Common myeloid progenitor, CD34-positive (primary cell): ENCODE measurements at regions not wholly inside any gene's neighbourhood (a gene's known extent, or its start where the extent isn't known, plus 50 kb on each side); places are given as distances from the start of the nearest gene placed in this dataset.

Experiments
- CTCF ChIA-PET: fragments of 350-600 bp; sonication (Branson Sonifier 250); formaldehyde crosslinking; loops from one replicate; lab custom pipeline; 2021; ENCODE audit warnings: antibody characterized with exemption; lab: Charles Lee
- POLR2A ChIA-PET: fragments of 350-600 bp; sonication (Branson Sonifier 250); formaldehyde crosslinking; loops from one replicate; lab custom pipeline; 2021; ENCODE audit warnings: antibody characterized with exemption; lab: Charles Lee
- DNase-seq, 3 donors: peaks; one replicate each; pipeline versions ENCODE4 v3.0.0 to v3.0.0-alpha.2; 2013
- H3K27ac ChIP-seq, 2 experiments: 1 replicate in 1 of 2; 2 replicates in 1 of 2; pipeline ENCODE4 v1.7.0; 2013; ENCODE audit warnings: inconsistent platforms in 2 of 2, low read length in 2 of 2, mild to moderate bottlenecking in 2 of 2, low read depth in 1 of 2, moderate library complexity in 1 of 2; ENCODE audit not compliant: severe bottlenecking in 2 of 2, insufficient read depth in 1 of 2, poor library complexity in 1 of 2
- H3K27me3 ChIP-seq, 5 experiments: replicated peaks in 2 of 5; 1 replicate in 3 of 5; 2 replicates in 2 of 5; pipeline versions ENCODE4 v1.6.1 to v1.7.0; 2013; ENCODE audit warnings: low read length in 4 of 5, mild to moderate bottlenecking in 2 of 5, moderate library complexity in 2 of 5, inconsistent platforms in 1 of 5; ENCODE audit not compliant: insufficient read depth in 5 of 5, control insufficient read depth in 4 of 5
- H3K36me3 ChIP-seq, 4 experiments: 1 replicate in 2 of 4; 2 replicates in 2 of 4; pipeline versions ENCODE4 v1.6.1 to v1.7.0; 2013; ENCODE audit warnings: low read length in 3 of 4, control low read depth in 1 of 4, mild to moderate bottlenecking in 1 of 4; ENCODE audit not compliant: control insufficient read depth in 4 of 4, insufficient read depth in 4 of 4
- H3K4me1 ChIP-seq, 4 experiments: 1 replicate in 3 of 4; 2 replicates in 1 of 4; pipeline versions ENCODE4 v1.6.1 to v1.7.1; 2013; ENCODE audit warnings: low read length in 3 of 4, mild to moderate bottlenecking in 3 of 4, control low read depth in 1 of 4, inconsistent platforms in 1 of 4, moderate library complexity in 1 of 4; ENCODE audit not compliant: control insufficient read depth in 4 of 4, insufficient read depth in 4 of 4; ENCODE audit errors: control extremely low read depth in 1 of 4
- H3K4me3 ChIP-seq, 7 experiments: 1 replicate in 4 of 7; 2 replicates in 3 of 7; pipeline versions ENCODE4 v1.5.1 to v1.7.0; 2013; ENCODE audit warnings: mild to moderate bottlenecking in 7 of 7, low read length in 6 of 7, moderate library complexity in 6 of 7, inconsistent platforms in 2 of 7, low read depth in 2 of 7, control low read depth in 1 of 7; ENCODE audit not compliant: insufficient read depth in 4 of 7, control insufficient read depth in 1 of 7; ENCODE audit errors: extremely low read depth in 1 of 7
- H3K9me3 ChIP-seq, 5 experiments: 1 replicate in 4 of 5; 2 replicates in 1 of 5; pipeline versions ENCODE4 v1.6.1 to v1.7.1; 2013; ENCODE audit warnings: low read length in 4 of 5, mild to moderate bottlenecking in 2 of 5, inconsistent platforms in 1 of 5, low read depth in 1 of 5, moderate library complexity in 1 of 5; ENCODE audit not compliant: control insufficient read depth in 4 of 5, insufficient read depth in 2 of 5; ENCODE audit errors: control extremely low read depth in 1 of 5
- WGBS: methylation state at CpG from one replicate; pipeline ENCODE4 v1.1.5; 2013; ENCODE audit not compliant: insufficient coverage; 5-methylcytosine and 5-hydroxymethylcytosine counted together

DNA sequence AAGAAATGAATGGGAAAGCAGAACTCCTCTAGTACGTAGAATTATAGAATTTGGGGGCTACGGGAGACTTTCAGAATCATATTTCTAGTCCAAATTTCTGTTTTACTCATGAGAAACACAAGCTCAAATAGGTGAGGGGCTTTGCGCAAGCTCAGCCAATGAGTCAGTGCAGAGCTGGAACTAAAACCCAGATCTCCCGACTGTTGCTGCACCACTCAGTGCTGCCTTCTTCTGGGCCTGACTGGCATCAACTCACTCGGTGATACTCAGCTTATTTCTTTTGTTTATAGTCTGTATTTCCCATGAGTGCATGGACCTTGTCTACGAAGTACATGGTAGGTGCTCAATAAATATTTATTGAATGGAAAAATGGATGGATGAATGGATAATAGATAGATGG is 280.2 kb downstream of the CDK5RAP2 start:
- H3K4me3 ChIP-seq, result no peak overlapping the region
- 92% methylated on average over 3 of the region's 6 CpGs for WGBS
- no peaks in the 10 kb centered on the region for H3K27me3 ChIP-seq
- no peak overlapping the region for H3K27ac ChIP-seq
- H3K4me1 ChIP-seq, result no peaks in the 10 kb centered on the region
- H3K36me3 ChIP-seq, result no peaks in the 10 kb centered on the region
- DNase-seq, result no peak
- POLR2A ChIA-PET, result no interaction called here
- CTCF ChIA-PET, result no interaction called here
- H3K9me3 ChIP-seq, result no peaks in the 10 kb centered on the region

DNA sequence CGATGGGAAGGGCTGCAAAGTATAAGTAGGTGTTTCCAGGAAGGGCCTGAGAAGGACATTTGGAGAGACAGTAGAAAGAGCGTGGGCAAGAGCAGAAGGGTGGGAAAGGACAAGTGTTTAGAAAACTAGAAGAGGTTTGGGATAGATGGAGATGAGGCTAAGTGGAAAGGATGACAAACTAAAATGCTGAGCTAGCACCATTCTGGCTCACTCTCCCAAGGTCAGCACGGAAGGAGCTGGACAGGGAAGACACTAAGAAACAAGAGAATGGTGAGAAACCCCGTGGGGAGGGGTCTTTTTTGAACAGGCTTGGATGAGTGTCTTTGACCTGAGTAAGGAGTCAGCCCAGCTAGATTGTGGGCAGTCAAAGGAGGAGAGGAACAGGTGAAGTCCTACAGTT is 286.0 kb downstream of the CDK5RAP2 start:
- H3K9me3 ChIP-seq, result peaks cover 0 to 4% (median 0%) of the 10 kb centered on the region in 5 experiments
- 81% methylated on average over 4 of the region's 4 CpGs for WGBS
- H3K27ac ChIP-seq, result no peak overlapping the region
- H3K27me3 ChIP-seq, result no peaks in the 10 kb centered on the region
- no peaks in the 10 kb centered on the region for H3K36me3 ChIP-seq
- ChIA-PET CTCF (no interaction called here), POLR2A (no interaction called here)
- H3K4me3 ChIP-seq, result no peak overlapping the region
- DNase-seq, result no peak
- H3K4me1 ChIP-seq, result no peaks in the 10 kb centered on the region

DNA sequence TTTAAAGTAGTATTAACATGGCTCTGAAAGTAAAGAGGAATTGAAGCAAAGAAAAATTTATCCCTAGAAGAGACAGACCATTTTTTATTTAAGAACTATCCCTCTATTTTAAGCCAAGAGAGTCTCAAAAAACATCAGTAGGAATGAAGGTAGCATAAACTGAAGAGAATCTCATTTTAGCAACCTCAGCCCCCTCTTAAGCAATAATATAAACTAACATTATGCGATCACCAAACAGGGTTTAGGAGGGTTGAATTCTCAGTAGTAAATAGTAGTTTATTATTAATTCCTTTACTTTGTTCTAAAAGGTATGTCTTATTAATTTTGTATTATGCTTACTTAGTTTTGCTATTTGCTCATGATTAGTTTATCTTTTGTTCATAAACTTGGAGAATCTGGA is 287.4 kb downstream of the CDK5RAP2 start:
- POLR2A ChIA-PET, result no interaction called here
- H3K9me3 ChIP-seq, result peaks cover 0 to 4% (median 0%) of the 10 kb centered on the region in 5 experiments
- H3K27me3 ChIP-seq, result no peaks in the 10 kb centered on the region
- DNase-seq, result no peak
- H3K4me1 ChIP-seq, result no peaks in the 10 kb centered on the region
- H3K27ac ChIP-seq, result no peak overlapping the region
- CTCF ChIA-PET, result interaction anchor here (0.6 kb wide), 1 partner anchor 1345 kb away, joined by 3 read pairs; no protein-coding TSS in a partner anchor
- H3K36me3 ChIP-seq, result no peaks in the 10 kb centered on the region
- no peak overlapping the region for H3K4me3 ChIP-seq
- no CpG with 5 or more reads among the region's 1 CpG for WGBS

- WGBS, result 100% methylated on average over 3 of the region's 3 CpGs
- ChIA-PET CTCF (no interaction called here), POLR2A (no interaction called here)
- Histone ChIP-seq H3K9me3 (peaks cover 0 to 4% (median 0%) of the 10 kb centered on the region in 5 experiments), H3K27ac (no peak overlapping the region), H3K4me3 (no peak overlapping the region), H3K36me3 (no peaks in the 10 kb centered on the region), H3K27me3 (no peaks in the 10 kb centered on the region), H3K4me1 (no peaks in the 10 kb centered on the region)
- no peak for DNase-seq
These were observed 288.9 kb downstream of the CDK5RAP2 start for GRCh38 chr9:120291050-120291449.

GRCh38 chr9:120289990-120290975 is 289.7 kb downstream of the CDK5RAP2 start:
- Histone ChIP-seq H3K36me3 (no peaks in the 10 kb centered on the region), H3K4me1 (no peaks in the 10 kb centered on the region), H3K9me3 (peaks cover 0 to 4% (median 0%) of the 10 kb centered on the region in 5 experiments), H3K27me3 (no peaks in the 10 kb centered on the region), H3K4me3 (no peak overlapping the region), H3K27ac (no peak overlapping the region)
- CTCF ChIA-PET, result no interaction called here
- 86% methylated on average over 8 of the region's 9 CpGs for whole genome bisulfite sequencing
- POLR2A ChIA-PET, result no interaction called here
- no peak for DNase-seq

DNA sequence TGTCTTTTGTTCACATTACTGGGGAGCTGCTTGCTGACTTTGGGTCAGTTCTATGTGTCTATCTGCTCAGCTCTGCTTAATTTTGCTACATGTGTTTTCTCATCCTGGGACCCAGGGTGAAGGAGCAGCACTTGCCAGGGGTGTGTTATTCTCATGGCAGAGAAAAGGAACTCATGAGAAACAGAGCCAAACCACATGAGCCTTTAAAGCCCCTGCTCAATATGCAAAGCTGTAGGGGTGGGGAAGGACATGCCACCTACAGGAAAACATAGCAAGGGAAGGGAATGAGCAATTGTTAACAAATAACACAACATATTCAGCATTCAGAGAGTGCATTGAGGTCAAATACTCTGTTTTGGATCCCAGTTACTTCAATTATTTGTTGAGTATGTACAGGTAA is 290.9 kb downstream of the CDK5RAP2 start:
- ChIA-PET POLR2A (no interaction called here), CTCF (interaction anchor here (0.7 kb wide), 1 partner anchor 71 kb away, joined by 3 read pairs; no protein-coding TSS in a partner anchor)
- DNase-seq, result no peak
- no peaks in the 10 kb centered on the region for H3K36me3 ChIP-seq
- H3K4me3 ChIP-seq, result no peak overlapping the region
- no peaks in the 10 kb centered on the region for H3K4me1 ChIP-seq
- no peaks in the 10 kb centered on the region for H3K27me3 ChIP-seq
- H3K9me3 ChIP-seq, result peaks cover 0 to 4% (median 0%) of the 10 kb centered on the region in 5 experiments
- no peak overlapping the region for H3K27ac ChIP-seq

GRCh38 chr9:120286530-120286929 is 293.4 kb downstream of the CDK5RAP2 start:
- Histone ChIP-seq H3K36me3 (no peaks in the 10 kb centered on the region), H3K4me1 (no peaks in the 10 kb centered on the region), H3K9me3 (peaks cover 0 to 2% (median 0%) of the 10 kb centered on the region in 5 experiments), H3K27ac (no peak overlapping the region), H3K27me3 (peaks cover 0 to 2% (median 0%) of the 10 kb centered on the region in 5 experiments), H3K4me3 (no peak overlapping the region)
- WGBS, result 100% methylated on average over 2 of the region's 3 CpGs
- ChIA-PET CTCF (no interaction called here), POLR2A (no interaction called here)
- DNase-seq, result no peak
